ENCODE measurements at regions not wholly inside any gene's neighbourhood (a gene's known extent, or its start where the extent isn't known, plus 50 kb on each side); places are given as distances from the start of the nearest gene placed in this dataset.

GRCh38 chr3:10702961-10703740 lies 112.9 kb upstream of the SLC6A11 start:
- FAIRE-seq (no peak), DNase-seq (ENCODE audit: low spot score) (no peak)

DNA sequence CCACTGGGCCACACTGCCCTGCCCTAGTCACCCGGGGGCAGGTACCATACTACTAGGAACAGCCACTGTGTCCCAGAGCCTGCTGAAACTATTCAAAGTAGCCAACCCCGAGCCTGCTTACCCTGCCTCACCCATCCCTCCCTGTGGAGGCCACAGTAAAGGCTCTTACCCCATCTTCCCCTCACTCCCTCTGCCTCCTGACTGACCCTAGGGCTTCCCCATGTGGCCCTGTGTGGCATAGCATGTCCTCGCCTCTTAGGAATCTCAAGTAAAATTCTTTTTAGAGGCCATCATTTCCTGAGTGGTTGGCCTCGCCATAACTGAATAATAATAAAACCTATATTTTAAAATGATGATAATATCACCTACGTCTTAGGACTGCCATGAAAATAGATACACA lies 112.2 kb upstream of the SLC6A11 start:
- FAIRE-seq (no peak), DNase-seq (ENCODE audit: low spot score) (no peak)

GRCh38 chr3:10706156-10706739 lies 109.8 kb upstream of the SLC6A11 start:
- FAIRE-seq (no peak), DNase-seq (ENCODE audit: low spot score) (no peak)

DNA sequence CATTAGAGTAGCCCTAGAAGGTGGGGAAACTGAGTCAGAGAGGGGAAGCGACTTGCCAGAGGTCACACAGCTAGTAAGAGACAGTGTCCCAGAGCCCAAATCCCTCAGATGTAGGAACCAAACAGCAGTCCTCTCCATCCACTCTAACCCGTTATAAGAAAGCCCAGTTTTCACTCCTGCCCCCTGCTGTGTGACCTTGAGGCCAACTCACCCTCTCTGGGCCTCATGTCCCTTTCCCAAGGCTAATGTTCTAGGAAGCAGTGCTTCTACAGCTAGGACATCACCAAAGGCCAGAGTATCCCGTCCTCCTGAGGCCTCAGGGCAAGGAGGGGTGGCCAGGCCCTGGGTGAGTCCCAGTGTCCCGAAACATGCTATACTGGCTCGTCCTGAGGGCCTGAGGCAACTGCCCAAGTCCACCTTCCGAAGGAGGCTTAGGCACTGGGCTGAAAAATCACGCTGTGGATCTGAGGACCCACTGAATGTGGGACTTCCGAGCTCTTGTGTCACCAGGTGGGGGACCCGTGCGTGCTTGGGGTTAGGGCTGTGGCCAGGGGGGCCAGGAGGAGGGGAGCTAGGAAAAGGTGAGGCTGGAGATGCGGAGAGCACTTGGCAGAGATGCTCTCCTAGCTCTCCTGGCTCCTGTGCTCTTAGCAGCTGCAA lies 109.2 kb upstream of the SLC6A11 start:
- no peak for DNase-seq (ENCODE audit: low spot score)
- FAIRE-seq = no peak

GRCh38 chr3:10707400-10708215 lies 108.4 kb upstream of the SLC6A11 start:
- DNase-seq (ENCODE audit: low spot score) (no peak), FAIRE-seq (no peak)

- FAIRE-seq (no peak), DNase-seq (ENCODE audit: low spot score) (no peak)
These were observed 107.7 kb upstream of the SLC6A11 start for GRCh38 chr3:10708216-10708893.

- FAIRE-seq = no peak
- no peak for DNase-seq (ENCODE audit: low spot score)
These were observed 106.8 kb upstream of the SLC6A11 start for GRCh38 chr3:10709110-10709781.

- FAIRE-seq (no peak), DNase-seq (ENCODE audit: low spot score) (no peak)
These were observed 103.9 kb upstream of the SLC6A11 start for GRCh38 chr3:10712121-10712520.

DNA sequence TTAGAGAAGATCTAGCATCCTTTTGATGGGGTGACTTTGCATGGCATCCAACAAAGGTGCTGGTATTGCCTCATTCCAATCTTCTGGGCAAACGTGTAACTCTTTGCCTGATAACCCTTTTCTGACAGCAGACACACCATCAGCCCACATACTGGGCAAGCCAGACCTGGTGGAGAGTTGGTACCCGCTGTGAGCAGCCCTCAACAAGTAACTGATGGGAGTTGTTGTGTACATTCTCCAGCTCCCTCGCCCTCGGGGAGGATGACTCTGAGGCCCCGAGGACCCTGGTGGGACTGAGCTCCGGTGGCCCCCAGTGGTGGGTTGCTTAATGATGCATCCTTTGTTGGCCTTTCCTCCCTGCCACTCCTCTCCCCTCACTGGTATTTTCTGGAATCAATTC lies 102.4 kb upstream of the SLC6A11 start:
- FAIRE-seq = no peak
- no peak for DNase-seq (ENCODE audit: low spot score)

- no peak for DNase-seq (ENCODE audit: low spot score)
- no peak for FAIRE-seq
These were observed 100.1 kb upstream of the SLC6A11 start for GRCh38 chr3:10715886-10716285.

GRCh38 chr3:10716964-10717363 lies 99.1 kb upstream of the SLC6A11 start:
- FAIRE-seq = no peak

DNA sequence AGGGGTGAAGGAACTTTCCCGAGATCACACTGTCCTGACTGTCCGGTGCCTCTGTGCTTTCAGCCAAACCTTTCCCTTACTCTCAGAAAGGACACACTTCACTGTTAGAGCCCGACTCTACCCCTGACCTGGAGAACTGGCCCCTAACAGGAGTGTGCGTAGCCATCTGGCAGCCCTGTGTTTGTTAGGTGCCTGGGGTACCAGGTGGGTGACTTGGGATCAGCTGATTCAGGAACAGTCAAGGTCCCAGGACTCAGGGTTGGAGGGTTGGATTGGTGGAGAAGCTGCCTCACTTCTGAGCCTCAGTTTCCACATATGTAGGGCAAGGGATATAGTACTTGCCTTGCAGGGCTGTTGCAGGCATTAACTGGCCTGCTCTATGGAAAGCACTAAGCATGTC lies 98.3 kb upstream of the SLC6A11 start:
- FAIRE-seq (no peak), DNase-seq (ENCODE audit: low spot score) (no peak)

More at GRCh38 chr3:10716964-10717363, 99.1 kb upstream of the SLC6A11 start:
- no peak for DNase-seq (ENCODE audit: low spot score)

DNA sequence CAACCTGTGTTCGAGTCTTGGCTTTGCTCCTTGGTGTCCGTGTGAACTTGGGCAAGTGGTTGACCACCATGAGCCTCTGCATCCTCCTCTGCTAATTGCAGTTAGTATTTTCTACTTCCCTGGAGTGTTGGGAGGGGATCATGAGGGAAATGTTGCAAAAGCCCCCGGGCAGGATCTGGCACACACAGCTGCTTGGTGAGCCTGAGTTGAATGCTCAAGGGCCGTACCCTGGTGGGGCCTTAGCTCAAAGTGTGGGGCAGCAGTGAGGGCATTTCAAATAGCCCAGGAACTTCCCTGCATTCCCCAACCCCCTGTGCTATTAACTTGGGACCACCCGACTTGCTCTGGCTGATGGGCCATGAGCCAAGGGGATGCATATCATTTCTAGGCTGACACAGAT lies 94.9 kb upstream of the SLC6A11 start:
- FAIRE-seq (no peak), DNase-seq (ENCODE audit: low spot score) (no peak)

DNA sequence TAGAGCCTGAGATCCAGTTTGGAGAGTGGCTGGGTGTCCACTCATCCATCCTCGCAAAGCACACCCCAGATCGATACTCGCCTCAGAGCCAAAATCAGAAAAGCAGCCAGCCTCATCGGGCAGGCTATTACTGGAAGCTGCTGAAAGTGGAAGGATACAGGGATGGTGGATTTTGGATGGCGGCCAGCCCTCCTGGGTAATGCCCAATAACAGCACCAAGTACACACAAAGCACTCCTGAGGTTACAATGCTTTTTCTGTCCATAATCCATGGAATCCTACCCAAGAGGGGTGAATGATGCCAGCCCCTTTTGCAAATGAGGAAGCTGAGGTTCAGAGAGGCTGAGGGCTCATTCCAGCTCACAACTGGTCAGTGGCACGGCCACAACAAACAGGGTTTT lies 93.1 kb upstream of the SLC6A11 start:
- DNase-seq (ENCODE audit: low spot score) (no peak), FAIRE-seq (no peak)

GRCh38 chr3:10723991-10724390 lies 92.0 kb upstream of the SLC6A11 start:
- FAIRE-seq (no peak), DNase-seq (ENCODE audit: low spot score) (no peak)

- DNase-seq (ENCODE audit: low spot score) (no peak), FAIRE-seq (no peak)
These were observed 91.0 kb upstream of the SLC6A11 start for GRCh38 chr3:10725067-10725466.

GRCh38 chr3:10725846-10726245 lies 90.2 kb upstream of the SLC6A11 start:
- FAIRE-seq (no peak), DNase-seq (ENCODE audit: low spot score) (no peak)

GRCh38 chr3:10726787-10727186 lies 89.2 kb upstream of the SLC6A11 start:
- DNase-seq (ENCODE audit: low spot score) (no peak), FAIRE-seq (no peak)

- no peak for FAIRE-seq
- no peak for DNase-seq (ENCODE audit: low spot score)
These were observed 86.6 kb upstream of the SLC6A11 start for GRCh38 chr3:10729439-10729838.

GRCh38 chr3:10732292-10732691 lies 83.7 kb upstream of the SLC6A11 start:
- FAIRE-seq = no peak
- DNase-seq (ENCODE audit: low spot score) = no peak

DNA sequence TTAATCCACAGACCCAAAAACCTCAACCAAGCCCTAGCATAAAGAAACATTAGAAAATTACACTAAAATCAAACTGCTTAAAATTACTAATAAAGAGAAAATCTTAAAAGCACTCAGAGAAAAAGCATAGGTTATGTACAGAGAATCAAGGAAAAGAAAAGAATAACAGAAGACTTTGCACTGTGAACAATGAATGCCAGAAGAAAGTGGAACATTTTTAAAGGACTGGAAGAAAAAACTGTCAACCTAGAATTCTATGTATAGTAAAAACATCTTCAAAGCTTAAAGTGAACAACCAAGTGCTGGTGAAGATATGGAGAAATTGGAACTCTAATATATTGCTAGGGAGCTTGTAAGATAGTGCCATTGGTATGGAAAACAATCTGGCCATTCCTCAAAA lies 82.7 kb upstream of the SLC6A11 start:
- DNase-seq (ENCODE audit: low spot score) (no peak), FAIRE-seq (no peak)

All from RCC 7860 (cell line).